Dermis microvascular lymphatic vessel endothelial cell (primary cell): ENCODE measurements at regions not wholly inside any gene's neighbourhood (a gene's known extent, or its start where the extent isn't known, plus 50 kb on each side); places are given as distances from the start of the nearest gene placed in this dataset.
"Not testable (repeated sequence)": the region's sequence is repeated elsewhere in the genome, so short reads cannot be mapped to it uniquely, and the experiment has no call there.

Experiments used
- DNase-seq, 2 donors: peaks; one replicate each; pipeline versions ENCODE4 v3.0.0 to v3.0.0-alpha.2; 2010; ENCODE audit warnings: low read depth in 2 of 2

DNA sequence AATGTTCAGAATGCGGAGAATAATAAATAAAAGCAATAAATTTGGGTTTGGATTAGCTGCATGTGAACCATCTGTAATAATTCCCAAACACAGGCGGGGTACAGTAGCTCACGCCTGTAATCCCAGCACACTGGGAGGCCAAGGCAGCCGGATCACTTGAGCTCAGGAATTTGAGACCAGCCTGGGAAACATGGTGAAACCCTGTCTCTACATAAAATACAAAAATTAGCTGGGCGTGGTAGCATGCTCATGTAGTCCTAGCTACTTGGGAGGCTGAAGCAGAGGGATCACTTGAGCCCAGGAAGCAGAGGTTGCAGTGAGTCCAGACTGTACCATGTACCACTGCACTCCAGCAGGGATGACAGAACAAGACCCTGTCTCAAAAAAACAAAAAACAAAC, 53.9 kb upstream of the KCTD7 start:
- DNase-seq, result not testable (repeated sequence)

DNA sequence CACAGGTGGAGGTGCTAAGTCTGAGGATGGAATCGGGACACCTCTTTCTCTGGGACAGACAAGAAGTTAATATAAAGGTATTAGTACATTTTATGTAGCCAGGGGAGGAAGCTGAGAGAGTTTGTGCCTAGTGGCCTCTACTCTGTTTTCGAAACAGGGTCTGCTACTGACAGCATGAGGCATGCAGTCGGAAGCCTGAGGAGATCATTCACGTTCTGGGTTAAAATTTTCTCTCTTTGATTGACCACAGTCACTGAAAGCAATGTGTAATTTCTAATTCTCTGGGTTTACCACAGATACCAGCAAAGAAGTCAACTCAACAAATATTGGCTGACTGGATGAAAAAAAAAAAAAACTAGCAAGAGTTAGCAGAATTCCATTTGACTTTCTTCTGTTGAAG, 53.3 kb upstream of the KCTD7 start:
- DNase-seq, result no peak

DNA sequence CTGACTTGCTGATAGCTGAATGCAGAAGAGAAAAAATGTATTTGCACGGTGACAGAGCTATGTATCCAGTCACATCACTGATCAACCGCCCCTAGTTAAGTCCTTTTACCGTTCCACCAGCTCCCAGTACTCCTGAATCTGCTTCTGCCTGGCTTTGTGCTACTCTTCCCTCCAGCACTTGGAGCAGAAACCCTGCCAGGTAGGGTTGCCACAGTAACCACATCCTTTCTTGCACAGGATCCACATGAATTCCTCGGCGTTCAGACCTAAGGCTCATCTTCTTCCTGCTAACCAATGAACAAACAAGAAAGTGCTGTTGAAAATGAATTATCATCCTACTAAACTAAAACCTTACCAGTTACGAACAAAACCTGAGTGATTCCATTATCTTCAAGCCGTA, 52.0 kb upstream of the KCTD7 start:
- no peak for DNase-seq
